HepG2 (cell line): ENCODE measurements at regions not wholly inside any gene's neighbourhood (a gene's known extent, or its start where the extent isn't known, plus 50 kb on each side); places are given as distances from the start of the nearest gene placed in this dataset.

Experiments used
- CHD4 ChIP-seq: fragments of 200-600 bp; sonication (generic); IDR thresholded peaks from 2 replicates; pipeline ENCODE4 v1.7.0; 2017; ENCODE audit warnings: mild to moderate bottlenecking, low read length, borderline replicate concordance
- EZH2 ChIP-seq: conservative IDR thresholded peaks from 2 replicates; pipeline ENCODE4 v1.6.1; 2012; ENCODE audit warnings: mild to moderate bottlenecking, low read depth, low read length, moderate library complexity
- FOXA1 ChIP-seq, 2 experiments: fragments of 450-650 bp in 1 of 2; sonication (generic) in 1 of 2; formaldehyde crosslinking in 1 of 2; IDR thresholded peaks; 2 replicates each; pipeline versions ENCODE4 v1.4.0 to v1.6.1; 2016 to 2020; ENCODE audit warnings: missing genetic modification reagents in 1 of 2
- HDAC2 ChIP-seq: sonication (generic); formaldehyde crosslinking; IDR thresholded peaks from 2 replicates; pipeline ENCODE4 v1.4.0; 2020; ENCODE audit warnings: missing genetic modification reagents
- KLF16 ChIP-seq, 2 experiments: sonication (generic) in 1 of 2; formaldehyde crosslinking in 1 of 2; IDR thresholded peaks; 2 replicates each; pipeline versions ENCODE4 v1.6.1 to v1.8.0; 2016 to 2023; ENCODE audit warnings: missing genetic modification reagents in 2 of 2, missing compliant biosample characterization in 1 of 2
- PAWR ChIP-seq: sonication (generic); formaldehyde crosslinking; IDR thresholded peaks from 2 replicates; pipeline ENCODE4 v1.4.0; 2020; ENCODE audit warnings: missing genetic modification reagents, mild to moderate bottlenecking, borderline replicate concordance
- POLR2AphosphoS5 ChIP-seq: IDR thresholded peaks from 2 replicates; pipeline ENCODE4 v1.6.1; 2012; ENCODE audit warnings: low read depth, low read length
- TAF1 ChIP-seq: sonication (generic); formaldehyde crosslinking; IDR thresholded peaks from 2 replicates; pipeline ENCODE4 v1.4.0; 2020; ENCODE audit warnings: missing genetic modification reagents
- ZBTB10 ChIP-seq: sonication (generic); formaldehyde crosslinking; IDR thresholded peaks from 2 replicates; pipeline ENCODE4 v1.4.0; 2020; ENCODE audit warnings: missing genetic modification reagents, borderline replicate concordance
- ZMYM2 ChIP-seq: sonication (generic); formaldehyde crosslinking; IDR thresholded peaks from 2 replicates; pipeline ENCODE4 v1.8.0; 2022; ENCODE audit warnings: mild to moderate bottlenecking, missing genetic modification reagents
- ZNF558 ChIP-seq: sonication (generic); formaldehyde crosslinking; IDR thresholded peaks from 2 replicates; pipeline ENCODE4 v1.9.0; 2022; ENCODE audit warnings: mild to moderate bottlenecking, missing genetic modification reagents, borderline replicate concordance
- TF ChIP-seq, protein P1 (sequence below): sonication (generic); formaldehyde crosslinking; IDR thresholded peaks from 2 replicates; pipeline ENCODE4 v1.5.0; 2020; ENCODE audit warnings: mild to moderate bottlenecking, missing genetic modification reagents, moderate library complexity

DNA sequence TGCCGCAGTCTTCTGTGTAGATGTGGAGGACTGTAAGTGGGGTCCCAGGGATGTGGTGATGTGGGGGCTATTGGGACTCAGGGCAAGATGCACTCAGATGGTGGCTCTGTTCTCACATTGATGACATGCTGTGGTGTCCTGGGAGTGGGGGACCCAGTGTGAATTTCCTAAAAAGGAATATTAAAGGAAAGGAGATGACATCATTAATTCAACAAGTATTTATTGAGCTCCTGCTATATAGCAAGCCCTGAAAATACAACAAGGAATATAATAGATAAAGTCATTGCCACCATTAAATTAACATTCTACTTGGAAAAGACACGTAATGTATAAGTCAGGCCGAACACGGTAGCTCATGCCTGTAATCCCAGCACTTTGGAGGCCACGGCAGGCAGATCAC lies 61.9 kb upstream of the MNX1 start:
- TF ChIP-seq HDAC2 (CRISPR knock-in tag), result no peak
- TF ChIP-seq CHD4, result no peak
- no peak for TF ChIP-seq FOXA1 (IDR thresholded peaks at IDR 0.05)
- no peak for TF ChIP-seq FOXA1 (CRISPR knock-in tag; IDR thresholded peaks at IDR 0.05)
- TF ChIP-seq POLR2AphosphoS5, result no peak
- TF ChIP-seq PAWR (CRISPR knock-in tag), result no peak
- TF ChIP-seq TAF1, result no peak
- no peak for TF ChIP-seq ZBTB10
- no peak for TF ChIP-seq EZH2
- TF ChIP-seq, protein P1, sequence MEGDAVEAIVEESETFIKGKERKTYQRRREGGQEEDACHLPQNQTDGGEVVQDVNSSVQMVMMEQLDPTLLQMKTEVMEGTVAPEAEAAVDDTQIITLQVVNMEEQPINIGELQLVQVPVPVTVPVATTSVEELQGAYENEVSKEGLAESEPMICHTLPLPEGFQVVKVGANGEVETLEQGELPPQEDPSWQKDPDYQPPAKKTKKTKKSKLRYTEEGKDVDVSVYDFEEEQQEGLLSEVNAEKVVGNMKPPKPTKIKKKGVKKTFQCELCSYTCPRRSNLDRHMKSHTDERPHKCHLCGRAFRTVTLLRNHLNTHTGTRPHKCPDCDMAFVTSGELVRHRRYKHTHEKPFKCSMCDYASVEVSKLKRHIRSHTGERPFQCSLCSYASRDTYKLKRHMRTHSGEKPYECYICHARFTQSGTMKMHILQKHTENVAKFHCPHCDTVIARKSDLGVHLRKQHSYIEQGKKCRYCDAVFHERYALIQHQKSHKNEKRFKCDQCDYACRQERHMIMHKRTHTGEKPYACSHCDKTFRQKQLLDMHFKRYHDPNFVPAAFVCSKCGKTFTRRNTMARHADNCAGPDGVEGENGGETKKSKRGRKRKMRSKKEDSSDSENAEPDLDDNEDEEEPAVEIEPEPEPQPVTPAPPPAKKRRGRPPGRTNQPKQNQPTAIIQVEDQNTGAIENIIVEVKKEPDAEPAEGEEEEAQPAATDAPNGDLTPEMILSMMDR (CRISPR knock-in tag), result no peak
- TF ChIP-seq KLF16 (CRISPR knock-in tag; IDR thresholded peaks at IDR 0.05), result no peak
- TF ChIP-seq ZMYM2 (CRISPR knock-in tag), result no peak
- no peak for TF ChIP-seq ZNF558 (CRISPR knock-in tag)
